ENCODE measurements at regions not wholly inside any gene's neighbourhood (a gene's known extent, or its start where the extent isn't known, plus 50 kb on each side); places are given as distances from the start of the nearest gene placed in this dataset.
"Not testable (repeated sequence)": the region's sequence is repeated elsewhere in the genome, so short reads cannot be mapped to it uniquely, and the experiment has no call there.

- no peak overlapping the region for H3K27ac Mint-ChIP-seq
- ChIA-PET POLR2A (no interaction called here), CTCF (interaction anchor here (0.6 kb wide), 1 partner anchor 60 kb away, joined by 3 read pairs; no protein-coding TSS in a partner anchor)
- no peak for ATAC-seq
- H3K4me3 Mint-ChIP-seq: no peak overlapping the region
- no peaks in the 10 kb centered on the region for H3K9me3 Mint-ChIP-seq (ENCODE audit: low read depth)
- no peak for DNase-seq
- H3K4me1 Mint-ChIP-seq: no peaks in the 10 kb centered on the region
- no peaks in the 10 kb centered on the region for H3K27me3 Mint-ChIP-seq
- intact Hi-C loops (cut with DNase I, micrococcal nuclease): no loop called here
- no peaks in the 10 kb centered on the region for H3K36me3 Mint-ChIP-seq (ENCODE audit: low read depth)
Observed at GRCh38 chr12:19997656-19998400, 370.5 kb upstream of the PDE3A start.

GRCh38 chr12:19998411-19998810 is 369.9 kb upstream of the PDE3A start:
- H3K4me1 Mint-ChIP-seq: no peaks in the 10 kb centered on the region
- ChIA-PET CTCF (interaction anchor here (0.6 kb wide), 1 partner anchor 61 kb away, joined by 3 read pairs; no protein-coding TSS in a partner anchor), POLR2A (no interaction called here)
- no peaks in the 10 kb centered on the region for H3K27me3 Mint-ChIP-seq
- DNase-seq: no peak
- intact Hi-C loops (cut with DNase I, micrococcal nuclease): no loop called here
- no peak for ATAC-seq
- no peak overlapping the region for H3K27ac Mint-ChIP-seq
- no peak overlapping the region for H3K4me3 Mint-ChIP-seq
- H3K9me3 Mint-ChIP-seq (ENCODE audit: low read depth): no peaks in the 10 kb centered on the region
- no peaks in the 10 kb centered on the region for H3K36me3 Mint-ChIP-seq (ENCODE audit: low read depth)

GRCh38 chr12:19998961-19999804 is 369.2 kb upstream of the PDE3A start:
- intact Hi-C loops (cut with DNase I, micrococcal nuclease): no loop called here
- CTCF ChIA-PET: no interaction called here
- no peaks in the 10 kb centered on the region for H3K27me3 Mint-ChIP-seq
- H3K9me3 Mint-ChIP-seq (ENCODE audit: low read depth): peaks cover 2% of the 10 kb centered on the region
- no peak for ATAC-seq
- H3K4me1 Mint-ChIP-seq: no peaks in the 10 kb centered on the region
- H3K27ac Mint-ChIP-seq: no peak overlapping the region
- no peak overlapping the region for H3K4me3 Mint-ChIP-seq
- no peaks in the 10 kb centered on the region for H3K36me3 Mint-ChIP-seq (ENCODE audit: low read depth)
- POLR2A ChIA-PET: no interaction called here
- DNase-seq: no peak

- H3K36me3 Mint-ChIP-seq (ENCODE audit: low read depth): no peaks in the 10 kb centered on the region
- no peaks in the 10 kb centered on the region for H3K4me1 Mint-ChIP-seq
- DNase-seq (no peak), ATAC-seq (no peak)
- H3K4me3 Mint-ChIP-seq: no peak overlapping the region
- H3K9me3 Mint-ChIP-seq (ENCODE audit: low read depth): peaks cover 2% of the 10 kb centered on the region
- no peaks in the 10 kb centered on the region for H3K27me3 Mint-ChIP-seq
- CTCF ChIA-PET: no interaction called here
- intact Hi-C loops (cut with DNase I, micrococcal nuclease): no loop called here
- no peak overlapping the region for H3K27ac Mint-ChIP-seq
- POLR2A ChIA-PET: no interaction called here
Observed at GRCh38 chr12:19999805-20000138, 368.6 kb upstream of the PDE3A start.

- ATAC-seq: no peak
- Mint-ChIP-seq H3K27me3 (no peaks in the 10 kb centered on the region), H3K4me3 (no peak overlapping the region), H3K36me3 (ENCODE audit: low read depth) (no peaks in the 10 kb centered on the region), H3K4me1 (no peaks in the 10 kb centered on the region), H3K27ac (no peak overlapping the region), H3K9me3 (ENCODE audit: low read depth) (peaks cover 2% of the 10 kb centered on the region)
- intact Hi-C loops (cut with DNase I, micrococcal nuclease): no loop called here
- CTCF ChIA-PET: no interaction called here
- DNase-seq: no peak
- POLR2A ChIA-PET: no interaction called here
Observed at GRCh38 chr12:20000229-20000849, 368.0 kb upstream of the PDE3A start.

GRCh38 chr12:20003252-20003651 is 365.1 kb upstream of the PDE3A start:
- peaks cover 2% of the 10 kb centered on the region for H3K9me3 Mint-ChIP-seq (ENCODE audit: low read depth)
- ATAC-seq: no peak
- no peak overlapping the region for H3K27ac Mint-ChIP-seq
- no peak for DNase-seq
- no peaks in the 10 kb centered on the region for H3K36me3 Mint-ChIP-seq (ENCODE audit: low read depth)
- CTCF ChIA-PET: no interaction called here
- POLR2A ChIA-PET: no interaction called here
- no peaks in the 10 kb centered on the region for H3K27me3 Mint-ChIP-seq
- intact Hi-C loops (cut with DNase I, micrococcal nuclease): no loop called here
- H3K4me3 Mint-ChIP-seq: no peak overlapping the region
- H3K4me1 Mint-ChIP-seq: no peaks in the 10 kb centered on the region

- DNase-seq (no peak), ATAC-seq (no peak)
- ChIA-PET POLR2A (no interaction called here), CTCF (no interaction called here)
- no peaks in the 10 kb centered on the region for H3K36me3 Mint-ChIP-seq (ENCODE audit: low read depth)
- intact Hi-C loops (cut with DNase I, micrococcal nuclease): no loop called here
- H3K27ac Mint-ChIP-seq: no peak overlapping the region
- H3K9me3 Mint-ChIP-seq (ENCODE audit: low read depth): peaks cover 6% of the 10 kb centered on the region
- no peak overlapping the region for H3K4me3 Mint-ChIP-seq
- H3K4me1 Mint-ChIP-seq: no peaks in the 10 kb centered on the region
- H3K27me3 Mint-ChIP-seq: no peaks in the 10 kb centered on the region
Observed at GRCh38 chr12:20004952-20005351, 363.4 kb upstream of the PDE3A start.

- ATAC-seq (no peak), DNase-seq (no peak)
- H3K27ac Mint-ChIP-seq: no peak overlapping the region
- POLR2A ChIA-PET: no interaction called here
- H3K9me3 Mint-ChIP-seq (ENCODE audit: low read depth): peaks cover 8% of the 10 kb centered on the region
- H3K4me1 Mint-ChIP-seq: no peaks in the 10 kb centered on the region
- intact Hi-C loops (cut with DNase I, micrococcal nuclease): no loop called here
- no peak overlapping the region for H3K4me3 Mint-ChIP-seq
- no peaks in the 10 kb centered on the region for H3K27me3 Mint-ChIP-seq
- H3K36me3 Mint-ChIP-seq (ENCODE audit: low read depth): no peaks in the 10 kb centered on the region
- CTCF ChIA-PET: no interaction called here
Observed at GRCh38 chr12:20006871-20007730, 361.2 kb upstream of the PDE3A start.

GRCh38 chr12:20009965-20010364 is 358.4 kb upstream of the PDE3A start:
- CTCF ChIA-PET: interaction anchor here (0.6 kb wide), 1 partner anchor 598 kb away, joined by 3 read pairs; no protein-coding TSS in a partner anchor
- H3K27me3 Mint-ChIP-seq; intact Hi-C loops (cut with DNase I, micrococcal nuclease); H3K9me3 Mint-ChIP-seq (ENCODE audit: low read depth); H3K4me3 Mint-ChIP-seq; ATAC-seq; H3K27ac Mint-ChIP-seq; DNase-seq; H3K36me3 Mint-ChIP-seq (ENCODE audit: low read depth); POLR2A ChIA-PET; H3K4me1 Mint-ChIP-seq: not testable (repeated sequence)

GRCh38 chr12:20011200-20011599 is 357.1 kb upstream of the PDE3A start:
- Mint-ChIP-seq H3K4me1 (no peaks in the 10 kb centered on the region), H3K9me3 (ENCODE audit: low read depth) (peaks cover 6% of the 10 kb centered on the region)
- DNase-seq: no peak

GRCh38 chr12:20017802-20018201 is 350.5 kb upstream of the PDE3A start:
- CTCF ChIA-PET: no interaction called here
- no peaks in the 10 kb centered on the region for H3K36me3 Mint-ChIP-seq (ENCODE audit: low read depth)
- POLR2A ChIA-PET: no interaction called here
- H3K9me3 Mint-ChIP-seq (ENCODE audit: low read depth): no peaks in the 10 kb centered on the region
- no peak for ATAC-seq
- DNase-seq: no peak
- H3K4me1 Mint-ChIP-seq: no peaks in the 10 kb centered on the region
- H3K27ac Mint-ChIP-seq: no peak overlapping the region
- intact Hi-C loops (cut with DNase I, micrococcal nuclease): no loop called here
- no peaks in the 10 kb centered on the region for H3K27me3 Mint-ChIP-seq
- H3K4me3 Mint-ChIP-seq: no peak overlapping the region

More at GRCh38 chr12:20011200-20011599, 357.1 kb upstream of the PDE3A start:
- no peak overlapping the region for H3K27ac Mint-ChIP-seq
- H3K36me3 Mint-ChIP-seq (ENCODE audit: low read depth): no peaks in the 10 kb centered on the region
- ChIA-PET CTCF (interaction anchor here (1.1 kb wide), 1 partner anchor 250 kb away, joined by 3 read pairs; no protein-coding TSS in a partner anchor), POLR2A (no interaction called here)
- no peak for ATAC-seq
- H3K4me3 Mint-ChIP-seq: no peak overlapping the region
- H3K27me3 Mint-ChIP-seq: no peaks in the 10 kb centered on the region
- intact Hi-C loops (cut with DNase I, micrococcal nuclease): no loop called here

Data from activated CD4-positive, alpha-beta T cell treated with anti-CD3 and anti-CD28 coated beads for 36 hours (primary cell).